ENCODE measurements at regions not wholly inside any gene's neighbourhood (a gene's known extent, or its start where the extent isn't known, plus 50 kb on each side); places are given as distances from the start of the nearest gene placed in this dataset.

DNA sequence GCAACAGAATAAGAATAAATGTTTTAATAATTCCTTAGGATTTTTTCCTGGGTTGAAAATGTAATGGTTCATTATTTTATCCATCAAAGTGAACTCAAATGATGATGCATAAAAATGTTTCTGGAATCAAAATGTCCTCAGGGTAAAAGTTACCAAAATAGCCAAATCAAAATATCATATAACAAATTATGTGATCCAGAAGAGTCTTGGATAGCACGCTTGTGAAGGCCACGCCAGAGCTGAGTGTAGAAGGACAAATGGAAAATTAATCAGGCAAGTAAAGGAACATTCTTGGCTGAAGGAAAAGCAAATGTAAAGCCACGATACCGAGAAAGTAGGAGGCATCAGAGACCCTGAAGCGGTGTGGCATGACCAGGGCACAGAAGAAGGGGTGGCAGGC is 169.2 kb downstream of the CAPZA3 start:
- no peak overlapping the region for H3K27ac ChIP-seq (ENCODE audit: low read depth in 1 of 2, low read length in 2 of 2)
- no peaks in the 10 kb centered on the region for H3K27me3 Mint-ChIP-seq
- ChIA-PET CTCF (no interaction called here), POLR2A (no interaction called here)
- H3K9me3 ChIP-seq (ENCODE audit: control insufficient read depth in 1 of 2, insufficient read depth in 1 of 2, low read length in 2 of 2), result peaks cover 0 to 6% of the 10 kb centered on the region in 2 experiments
- no peaks in the 10 kb centered on the region for H3K36me3 ChIP-seq (ENCODE audit: insufficient read depth, low read length)
- DNase-seq, result no peak
- no peaks in the 10 kb centered on the region for H3K4me1 Mint-ChIP-seq (ENCODE audit: low read depth)
- H3K4me3 ChIP-seq (ENCODE audit: low read length), result no peak overlapping the region
- TF ChIP-seq CTCF (IDR thresholded peaks at IDR 0.05), result no peak
- no peaks in the 10 kb centered on the region for H3K9me3 Mint-ChIP-seq
- no peak overlapping the region for H3K4me3 Mint-ChIP-seq
- ATAC-seq (ENCODE audit: poor library complexity), result no peak
- no peaks in the 10 kb centered on the region for H3K4me1 ChIP-seq (ENCODE audit: insufficient read depth, low read length)
- H3K27me3 ChIP-seq (ENCODE audit: control insufficient read depth in 1 of 2, insufficient read depth in 2 of 2, low read length in 2 of 2), result no peaks in the 10 kb centered on the region
- intact Hi-C loops (cut with DNase I, micrococcal nuclease), result no loop called here
- H3K27ac Mint-ChIP-seq, result no peak overlapping the region
- H3K36me3 Mint-ChIP-seq (ENCODE audit: low read depth), result no peaks in the 10 kb centered on the region

GRCh38 chr12:18907728-18908127 is 169.8 kb downstream of the CAPZA3 start:
- no peak for ATAC-seq (ENCODE audit: poor library complexity)
- H3K36me3 Mint-ChIP-seq (ENCODE audit: low read depth), result no peaks in the 10 kb centered on the region
- H3K9me3 Mint-ChIP-seq, result no peaks in the 10 kb centered on the region
- H3K27ac Mint-ChIP-seq, result no peak overlapping the region
- Histone ChIP-seq H3K4me3 (ENCODE audit: low read length) (no peak overlapping the region), H3K27me3 (ENCODE audit: control insufficient read depth in 1 of 2, insufficient read depth in 2 of 2, low read length in 2 of 2) (no peaks in the 10 kb centered on the region), H3K9me3 (ENCODE audit: control insufficient read depth in 1 of 2, insufficient read depth in 1 of 2, low read length in 2 of 2) (peaks cover 0 to 6% of the 10 kb centered on the region in 2 experiments), H3K27ac (ENCODE audit: low read depth in 1 of 2, low read length in 2 of 2) (no peak overlapping the region), H3K4me1 (ENCODE audit: insufficient read depth, low read length) (no peaks in the 10 kb centered on the region), H3K36me3 (ENCODE audit: insufficient read depth, low read length) (no peaks in the 10 kb centered on the region)
- no peak for TF ChIP-seq CTCF (IDR thresholded peaks at IDR 0.05)
- H3K4me1 Mint-ChIP-seq (ENCODE audit: low read depth), result no peaks in the 10 kb centered on the region
- ChIA-PET CTCF (no interaction called here), POLR2A (no interaction called here)
- H3K27me3 Mint-ChIP-seq, result no peaks in the 10 kb centered on the region
- intact Hi-C loops (cut with DNase I, micrococcal nuclease), result no loop called here
- no peak for DNase-seq
- H3K4me3 Mint-ChIP-seq, result no peak overlapping the region

DNA sequence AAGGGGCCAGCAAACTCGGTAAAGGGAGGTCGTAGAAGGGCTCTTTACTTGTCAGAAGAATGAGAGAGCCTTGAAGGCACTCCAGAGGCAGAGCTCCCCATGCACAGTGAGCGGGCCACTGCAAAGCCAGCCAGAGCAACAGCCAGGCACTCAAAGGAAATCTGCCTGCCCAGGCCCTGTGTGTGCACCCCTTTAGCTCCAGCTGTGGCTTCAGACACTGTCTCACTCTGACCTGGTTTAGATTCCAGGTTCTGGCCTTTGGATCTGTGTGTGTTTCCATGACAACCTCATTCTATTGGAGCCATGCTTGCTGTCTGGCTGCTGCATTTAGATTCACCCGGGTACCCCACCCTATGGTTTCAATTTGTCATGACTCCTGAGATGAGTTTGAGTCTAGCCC is 170.3 kb downstream of the CAPZA3 start:
- no peak for TF ChIP-seq CTCF (IDR thresholded peaks at IDR 0.05)
- H3K4me1 ChIP-seq (ENCODE audit: insufficient read depth, low read length), result no peaks in the 10 kb centered on the region
- ChIA-PET POLR2A (no interaction called here), CTCF (no interaction called here)
- Mint-ChIP-seq H3K27me3 (no peaks in the 10 kb centered on the region), H3K9me3 (no peaks in the 10 kb centered on the region), H3K27ac (no peak overlapping the region), H3K36me3 (ENCODE audit: low read depth) (no peaks in the 10 kb centered on the region), H3K4me3 (no peak overlapping the region), H3K4me1 (ENCODE audit: low read depth) (no peaks in the 10 kb centered on the region)
- no peak overlapping the region for H3K27ac ChIP-seq (ENCODE audit: low read depth in 1 of 2, low read length in 2 of 2)
- DNase-seq (no peak), ATAC-seq (ENCODE audit: poor library complexity) (no peak)
- H3K27me3 ChIP-seq (ENCODE audit: control insufficient read depth in 1 of 2, insufficient read depth in 2 of 2, low read length in 2 of 2), result no peaks in the 10 kb centered on the region
- peaks cover 0 to 6% of the 10 kb centered on the region in 2 experiments for H3K9me3 ChIP-seq (ENCODE audit: control insufficient read depth in 1 of 2, insufficient read depth in 1 of 2, low read length in 2 of 2)
- intact Hi-C loops (cut with DNase I, micrococcal nuclease), result no loop called here
- H3K36me3 ChIP-seq (ENCODE audit: insufficient read depth, low read length), result no peaks in the 10 kb centered on the region
- H3K4me3 ChIP-seq (ENCODE audit: low read length), result no peak overlapping the region
